NCI-H510A (cell line): ENCODE measurements at regions not wholly inside any gene's neighbourhood (a gene's known extent, or its start where the extent isn't known, plus 50 kb on each side); places are given as distances from the start of the nearest gene placed in this dataset.
"Not testable (repeated sequence)": the region's sequence is repeated elsewhere in the genome, so short reads cannot be mapped to it uniquely, and the experiment has no call there.

ENCODE experiments used
- DNase-seq: peaks from one replicate; lab custom pipeline; 2025; lab: John Stamatoyannopoulos, UW

- no peak for DNase-seq
These were observed 314.1 kb upstream of the PPARGC1A start for GRCh38 chr4:24203926-24204325.

- no peak for DNase-seq
These were observed 312.7 kb upstream of the PPARGC1A start for GRCh38 chr4:24202579-24202978.

DNA sequence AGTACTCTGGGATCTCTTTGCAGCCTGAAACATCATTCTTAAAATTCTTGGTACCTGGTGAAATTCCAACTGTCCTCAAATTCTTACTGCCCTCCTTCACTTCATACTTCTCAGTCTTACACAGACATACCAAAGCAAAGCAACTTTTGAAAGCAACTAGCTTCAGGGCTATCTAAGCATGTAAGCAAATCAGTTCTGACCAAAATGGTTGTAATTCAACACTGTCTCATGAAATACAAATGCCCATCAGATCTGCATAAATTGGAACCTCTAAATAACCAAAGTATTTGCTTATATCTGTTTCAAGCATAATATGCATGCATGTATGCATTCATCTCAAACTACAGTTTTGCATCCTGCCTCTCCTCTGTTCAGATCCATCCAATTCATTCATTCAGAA lies 308.1 kb upstream of the PPARGC1A start:
- no peak for DNase-seq

GRCh38 chr4:24196785-24197184 lies 306.9 kb upstream of the PPARGC1A start:
- no peak for DNase-seq

DNA sequence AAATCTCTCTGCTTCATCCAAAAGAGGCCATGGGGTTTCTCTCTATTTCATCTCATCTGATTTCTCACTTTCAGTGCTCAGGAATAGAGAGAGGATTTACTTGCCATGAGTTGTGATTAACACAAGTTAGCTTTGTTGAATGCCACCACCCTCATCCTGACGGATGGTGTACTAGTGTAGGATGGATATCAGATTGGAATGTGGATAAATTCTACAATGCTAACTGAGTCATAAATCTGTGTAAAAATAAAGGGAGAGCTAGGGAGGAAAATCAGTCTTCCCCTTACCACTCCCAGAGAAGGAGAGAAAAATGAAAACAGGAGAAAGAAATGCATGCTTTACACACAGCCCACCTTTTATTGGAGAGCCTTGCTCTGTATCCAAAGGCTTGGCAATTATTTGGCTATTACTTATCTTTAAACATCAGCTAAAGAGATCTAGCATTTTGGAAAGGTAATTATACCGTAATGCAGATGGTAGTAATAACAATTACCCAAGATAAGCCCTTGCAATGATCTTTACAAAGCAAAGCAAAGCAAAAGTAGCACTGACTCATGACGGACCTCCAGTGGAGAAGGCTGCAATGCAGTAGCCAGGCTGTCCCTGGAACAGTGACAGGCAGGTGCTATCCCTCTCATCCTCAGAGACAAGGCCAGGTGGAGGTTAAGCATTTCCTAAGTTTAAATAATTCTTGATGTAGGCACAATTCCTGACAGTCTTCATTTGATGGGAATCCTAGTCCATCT lies 306.3 kb upstream of the PPARGC1A start:
- DNase-seq: no peak

DNA sequence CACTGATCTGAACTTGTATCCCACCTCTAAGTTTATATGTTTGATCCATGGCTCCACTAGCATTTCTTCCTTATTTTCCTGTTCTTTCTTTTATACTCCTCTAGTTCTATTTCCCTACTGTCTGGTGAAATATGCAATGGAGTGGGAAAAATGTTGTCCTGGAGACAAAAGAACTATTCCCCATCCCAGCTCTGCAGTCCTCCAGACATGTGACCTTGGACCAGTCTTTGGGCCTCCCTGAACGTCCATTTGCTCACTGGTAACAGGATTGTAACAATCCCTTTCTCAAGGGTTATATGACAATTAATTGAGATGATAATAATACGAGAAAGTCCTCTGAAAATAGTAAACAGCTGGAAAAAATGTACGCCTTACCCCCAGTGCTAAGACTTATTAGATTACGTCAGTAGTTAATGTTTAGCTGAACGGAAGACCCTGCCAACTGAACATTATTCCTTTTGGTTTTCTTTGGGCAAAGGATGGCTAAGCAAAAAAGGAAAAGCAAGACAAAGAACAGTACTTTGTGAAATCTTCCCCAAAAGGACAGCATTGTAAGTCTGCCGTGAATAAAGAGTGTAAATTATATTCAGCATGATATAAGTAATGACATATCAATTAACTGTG lies 302.3 kb upstream of the PPARGC1A start:
- no peak for DNase-seq

- no peak for DNase-seq
These were observed 301.2 kb upstream of the PPARGC1A start for GRCh38 chr4:24190761-24191695.

GRCh38 chr4:24188459-24188858 lies 298.6 kb upstream of the PPARGC1A start:
- no peak for DNase-seq

- no peak for DNase-seq
These were observed 296.6 kb upstream of the PPARGC1A start for GRCh38 chr4:24186466-24186865.

GRCh38 chr4:24181005-24181404 lies 291.2 kb upstream of the PPARGC1A start:
- DNase-seq: no peak

GRCh38 chr4:24180586-24180985 lies 290.7 kb upstream of the PPARGC1A start:
- DNase-seq: no peak

DNA sequence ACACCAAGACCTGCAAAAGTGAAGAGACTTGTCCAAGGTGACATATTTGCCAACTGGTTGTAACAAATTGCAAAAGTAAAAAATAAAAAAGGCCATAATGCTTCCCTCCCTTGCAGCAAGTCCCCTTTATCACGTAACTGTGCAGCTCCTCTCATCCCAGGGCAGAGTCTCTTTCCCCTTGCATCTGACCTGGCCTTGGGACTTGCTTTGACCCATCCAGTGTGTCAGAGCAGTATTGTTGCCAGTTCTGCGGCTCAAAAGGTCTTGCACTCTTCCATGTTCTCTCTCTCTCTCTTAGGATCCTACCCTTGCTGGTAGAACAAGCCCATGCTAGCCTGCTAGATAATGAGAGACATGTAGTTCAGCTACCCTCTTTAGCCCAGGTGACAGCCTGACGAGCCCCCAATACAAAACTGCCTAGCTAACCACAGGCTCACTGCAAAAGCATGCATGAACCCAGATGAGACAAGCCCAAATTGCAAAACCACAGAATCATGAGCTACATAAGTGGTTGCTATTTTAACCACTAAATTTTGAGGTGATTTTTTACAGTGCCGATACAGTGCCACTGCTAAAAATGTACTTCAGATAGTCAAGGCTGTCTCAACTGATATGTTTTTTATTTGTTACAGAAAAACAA lies 289.5 kb upstream of the PPARGC1A start:
- DNase-seq: no peak

DNA sequence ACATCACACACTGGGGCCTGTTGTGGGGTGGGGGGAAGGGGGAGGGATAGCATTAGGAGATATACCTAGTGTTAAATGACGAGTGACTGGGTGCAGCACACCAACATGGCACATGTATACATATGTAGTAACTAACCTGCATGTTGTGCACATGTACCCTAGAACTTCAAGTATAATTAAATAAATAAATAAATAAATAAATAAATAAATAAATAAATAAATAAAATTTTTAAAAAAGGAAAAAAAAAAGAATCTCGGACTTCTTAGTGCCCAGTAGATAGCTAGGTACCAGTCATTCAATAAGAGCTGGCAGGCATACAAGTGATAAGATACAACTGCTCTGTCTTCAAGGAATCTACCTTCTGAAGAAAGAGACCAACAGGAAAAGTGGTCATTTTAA lies 287.6 kb upstream of the PPARGC1A start:
- DNase-seq: not testable (repeated sequence)

- DNase-seq: no peak
These were observed 285.9 kb upstream of the PPARGC1A start for GRCh38 chr4:24175707-24176106.

- DNase-seq: no peak
These were observed 284.8 kb upstream of the PPARGC1A start for GRCh38 chr4:24174602-24175001.

- no peak for DNase-seq
These were observed 282.6 kb upstream of the PPARGC1A start for GRCh38 chr4:24172406-24172805.

DNA sequence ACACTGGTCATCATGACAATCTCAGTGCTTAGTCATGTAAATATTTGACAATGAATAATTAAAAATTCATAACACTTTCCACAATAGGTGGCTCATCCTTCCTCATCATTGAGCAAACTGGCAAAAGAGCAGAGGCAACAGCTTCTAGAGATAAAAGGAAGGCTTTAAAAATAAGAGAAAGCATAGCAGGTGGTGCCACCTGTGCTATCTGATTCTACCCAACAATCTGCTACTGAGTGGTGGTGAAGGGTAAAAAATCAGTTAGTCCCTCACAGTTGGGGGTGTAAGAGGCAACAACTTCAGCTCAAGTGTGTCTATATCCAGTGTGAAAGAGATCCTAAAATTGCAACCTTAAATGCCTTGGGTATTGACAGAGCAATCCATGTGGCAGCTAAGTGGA lies 280.1 kb upstream of the PPARGC1A start:
- DNase-seq: peak; percentile 9

- DNase-seq: no peak
These were observed 278.8 kb upstream of the PPARGC1A start for GRCh38 chr4:24168658-24169057.

GRCh38 chr4:24166501-24166900 lies 276.7 kb upstream of the PPARGC1A start:
- DNase-seq: no peak

DNA sequence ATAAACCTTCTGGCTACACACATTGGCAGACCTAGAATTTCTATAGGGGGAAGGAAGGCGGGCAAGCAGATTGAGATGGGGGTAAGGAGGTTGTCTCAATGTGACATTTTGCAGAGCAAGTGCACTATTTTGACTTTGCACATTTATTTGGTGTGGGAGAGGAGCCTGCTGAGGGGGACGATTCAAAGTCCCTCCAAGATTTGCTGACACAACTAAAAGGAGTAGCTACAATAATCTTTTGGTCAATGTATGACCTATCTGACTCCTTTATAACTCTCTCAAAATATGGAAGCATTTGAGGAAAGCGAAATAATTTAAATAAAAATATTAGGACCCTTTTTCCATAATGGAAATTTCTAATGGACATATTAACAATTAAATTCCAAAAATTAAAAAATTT lies 274.9 kb upstream of the PPARGC1A start:
- no peak for DNase-seq

DNA sequence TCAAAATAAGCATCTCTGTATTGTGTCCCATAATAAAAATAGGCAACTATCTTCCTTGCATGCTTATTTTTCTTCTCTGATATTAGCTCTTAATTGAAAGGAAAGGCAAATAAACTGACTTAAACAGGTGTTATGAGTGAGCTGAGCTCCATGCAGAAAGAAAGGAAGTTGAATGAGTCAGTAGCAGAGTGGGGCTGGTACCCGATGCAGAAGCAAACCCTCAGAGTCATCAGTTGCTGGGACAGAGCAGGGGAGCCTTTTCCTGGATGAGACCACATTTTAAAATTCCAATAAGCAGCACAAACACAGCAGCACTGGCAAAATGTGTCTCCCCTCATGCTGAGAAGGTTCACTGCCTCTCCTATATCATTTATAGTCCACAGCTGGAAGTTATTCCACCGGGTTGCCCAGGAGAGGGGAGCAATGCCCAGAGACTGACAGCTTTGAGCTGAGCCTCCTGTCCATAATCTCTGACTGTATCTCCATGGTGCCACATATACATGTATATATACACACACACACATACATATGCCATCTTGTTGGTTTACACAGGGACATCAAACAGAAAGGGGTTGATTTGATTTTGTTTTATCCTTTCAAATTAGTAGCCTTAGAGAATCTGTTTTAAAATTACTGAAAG lies 274.3 kb upstream of the PPARGC1A start:
- DNase-seq: no peak

GRCh38 chr4:24163314-24163713 lies 273.5 kb upstream of the PPARGC1A start:
- DNase-seq: no peak
